DOHH2 (cell line): ENCODE measurements at regions not wholly inside any gene's neighbourhood (a gene's known extent, or its start where the extent isn't known, plus 50 kb on each side); places are given as distances from the start of the nearest gene placed in this dataset.
A peak's percentile ranks its signal among the peaks of the same experiment; 100 is the strongest.

Source experiments
- H3F3A ChIP-seq: fragments of 200-600 bp; sonication (generic), shearing (Covaris generic); 2 replicates; pipeline ENCODE4 v1.6.0; 2016; ENCODE audit warnings: antibody characterized with exemption, mild to moderate bottlenecking; ENCODE audit not compliant: control insufficient read depth, insufficient read depth
- H3K27ac ChIP-seq: fragments of 200-600 bp; sonication (generic); 2 replicates; pipeline ENCODE4 v1.5.1; 2014; ENCODE audit warnings: low read depth, mild to moderate bottlenecking, low read length, moderate library complexity
- H3K27me3 ChIP-seq: fragments of 200-600 bp; sonication (generic); 2 replicates; pipeline ENCODE4 v1.6.1; 2014; ENCODE audit warnings: mild to moderate bottlenecking, low read length, mixed read lengths; ENCODE audit not compliant: control insufficient read depth
- H3K36me3 ChIP-seq: fragments of 200-600 bp; sonication (generic); 2 replicates; pipeline ENCODE4 v1.6.1; 2014; ENCODE audit warnings: mild to moderate bottlenecking, low read length, moderate library complexity, mixed read lengths; ENCODE audit not compliant: control insufficient read depth
- H3K4me1 ChIP-seq: fragments of 200-600 bp; sonication (generic); 2 replicates; pipeline ENCODE4 v1.6.1; 2014; ENCODE audit warnings: mild to moderate bottlenecking, low read length, mixed read lengths; ENCODE audit not compliant: control insufficient read depth
- H3K4me2 ChIP-seq: fragments of 200-600 bp; sonication (generic); 2 replicates; pipeline ENCODE4 v1.6.0; 2014; ENCODE audit warnings: mild to moderate bottlenecking, low read length, moderate library complexity
- H3K4me3 ChIP-seq: fragments of 200-600 bp; sonication (generic); 2 replicates; pipeline ENCODE4 v1.5.1; 2014; ENCODE audit warnings: mild to moderate bottlenecking, low read length, mixed read lengths
- H3K79me2 ChIP-seq: fragments of 200-600 bp; sonication (generic); 2 replicates; pipeline ENCODE4 v1.6.1; 2014; ENCODE audit warnings: mild to moderate bottlenecking, low read length, mixed read lengths; ENCODE audit not compliant: control insufficient read depth
- H3K9me2 ChIP-seq: fragments of 200-600 bp; sonication (generic); replicated peaks from 2 replicates; pipeline ENCODE4 v1.6.1; 2014; ENCODE audit warnings: mild to moderate bottlenecking, low read length, mixed read lengths; ENCODE audit not compliant: control insufficient read depth
- H3K9me3 ChIP-seq: fragments of 200-600 bp; sonication (generic); 2 replicates; pipeline ENCODE4 v1.6.1; 2014; ENCODE audit warnings: antibody characterized with exemption, low read length, mixed read lengths; ENCODE audit not compliant: control insufficient read depth, insufficient read depth
- H4K20me1 ChIP-seq: fragments of 200-600 bp; sonication (generic); 2 replicates; pipeline ENCODE4 v1.6.0; 2014; ENCODE audit warnings: low read depth, mild to moderate bottlenecking, antibody characterized with exemption, low read length, moderate library complexity; ENCODE audit not compliant: control insufficient read depth, insufficient read depth
- EZH2phosphoT487 ChIP-seq: fragments of 200-600 bp; sonication (generic); IDR thresholded peaks from 2 replicates; pipeline ENCODE4 v1.6.1; 2017; ENCODE audit warnings: borderline replicate concordance, mild to moderate bottlenecking, antibody characterized with exemption, low read length, moderate library complexity, mixed read lengths
- TF ChIP-seq, protein P1 (sequence below): fragments of 200-600 bp; sonication (generic); IDR thresholded peaks from one replicate; pipeline ENCODE4 v1.5.1; 2014; ENCODE audit warnings: antibody characterized with exemption, mild to moderate bottlenecking, low read depth, low read length; ENCODE audit not compliant: poor library complexity, severe bottlenecking

DNA sequence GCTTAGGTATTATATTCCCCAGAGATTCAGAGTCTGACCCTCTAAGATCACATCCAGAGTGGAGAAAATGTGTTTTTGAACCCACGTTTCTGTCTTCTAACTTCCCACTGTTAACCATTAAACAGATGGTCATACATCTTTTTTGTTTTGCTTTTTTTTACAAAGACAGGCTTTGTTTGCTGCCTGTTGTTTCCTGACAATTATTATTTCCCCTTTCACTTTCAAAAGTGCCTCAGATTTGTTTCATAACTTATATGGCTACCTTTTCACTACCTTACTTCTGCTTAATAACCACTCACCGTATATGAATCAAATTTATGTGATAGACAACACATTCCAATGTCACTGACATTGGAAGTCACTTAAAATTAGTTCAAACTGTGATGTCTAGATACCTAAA lies 142.2 kb downstream of the HS3ST1 start:
- Histone ChIP-seq H3K4me2 (peak overlapping the region; percentile 28), H3K9me3 (peaks cover 12% of the 10 kb centered on the region), H3F3A (no peaks in the 10 kb centered on the region), H3K36me3 (no peaks in the 10 kb centered on the region), H4K20me1 (no peaks in the 10 kb centered on the region), H3K4me3 (no peak overlapping the region), H3K27me3 (no peaks in the 10 kb centered on the region), H3K79me2 (no peaks in the 10 kb centered on the region), H3K27ac (no peak overlapping the region), H3K4me1 (peaks cover 12% of the 10 kb centered on the region), H3K9me2 (no peaks in the 10 kb centered on the region)
- TF ChIP-seq EZH2phosphoT487, result no peak
- TF ChIP-seq, protein P1, sequence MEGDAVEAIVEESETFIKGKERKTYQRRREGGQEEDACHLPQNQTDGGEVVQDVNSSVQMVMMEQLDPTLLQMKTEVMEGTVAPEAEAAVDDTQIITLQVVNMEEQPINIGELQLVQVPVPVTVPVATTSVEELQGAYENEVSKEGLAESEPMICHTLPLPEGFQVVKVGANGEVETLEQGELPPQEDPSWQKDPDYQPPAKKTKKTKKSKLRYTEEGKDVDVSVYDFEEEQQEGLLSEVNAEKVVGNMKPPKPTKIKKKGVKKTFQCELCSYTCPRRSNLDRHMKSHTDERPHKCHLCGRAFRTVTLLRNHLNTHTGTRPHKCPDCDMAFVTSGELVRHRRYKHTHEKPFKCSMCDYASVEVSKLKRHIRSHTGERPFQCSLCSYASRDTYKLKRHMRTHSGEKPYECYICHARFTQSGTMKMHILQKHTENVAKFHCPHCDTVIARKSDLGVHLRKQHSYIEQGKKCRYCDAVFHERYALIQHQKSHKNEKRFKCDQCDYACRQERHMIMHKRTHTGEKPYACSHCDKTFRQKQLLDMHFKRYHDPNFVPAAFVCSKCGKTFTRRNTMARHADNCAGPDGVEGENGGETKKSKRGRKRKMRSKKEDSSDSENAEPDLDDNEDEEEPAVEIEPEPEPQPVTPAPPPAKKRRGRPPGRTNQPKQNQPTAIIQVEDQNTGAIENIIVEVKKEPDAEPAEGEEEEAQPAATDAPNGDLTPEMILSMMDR, result no peak

DNA sequence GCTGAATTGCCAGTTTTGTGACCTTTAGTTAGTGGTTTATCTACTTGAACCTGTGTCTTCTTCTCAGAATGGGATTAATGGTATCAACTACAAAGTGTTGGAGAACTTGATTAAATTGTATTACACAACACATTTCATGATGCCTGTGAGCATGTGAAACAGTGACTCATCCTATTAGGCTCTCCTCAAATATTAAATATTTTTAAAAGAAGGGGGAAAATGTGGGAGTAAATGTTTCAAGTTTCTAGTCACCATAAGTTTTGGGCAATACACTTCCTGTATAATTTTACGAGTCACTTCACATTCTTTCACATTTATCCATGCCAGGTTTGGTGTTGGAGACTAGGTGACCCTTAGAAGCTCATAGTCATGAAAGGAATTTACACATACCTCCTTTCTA lies 147.0 kb downstream of the HS3ST1 start:
- no peaks in the 10 kb centered on the region for H3K9me2 ChIP-seq
- H3K4me2 ChIP-seq, result no peak overlapping the region
- H3K4me1 ChIP-seq, result peaks cover 8% of the 10 kb centered on the region
- TF ChIP-seq, protein P1, result no peak
- no peak for TF ChIP-seq EZH2phosphoT487
- peaks cover 12% of the 10 kb centered on the region for H3K9me3 ChIP-seq
- H3K4me3 ChIP-seq, result no peak overlapping the region
- no peaks in the 10 kb centered on the region for H3F3A ChIP-seq
- H3K27me3 ChIP-seq, result 0 out of 2 replicates have a peak, but pooled peaks cover 2% of the 10 kb centered on the region
- no peak overlapping the region for H3K27ac ChIP-seq
- H4K20me1 ChIP-seq, result no peaks in the 10 kb centered on the region
- H3K36me3 ChIP-seq, result no peaks in the 10 kb centered on the region
- H3K79me2 ChIP-seq, result no peaks in the 10 kb centered on the region

DNA sequence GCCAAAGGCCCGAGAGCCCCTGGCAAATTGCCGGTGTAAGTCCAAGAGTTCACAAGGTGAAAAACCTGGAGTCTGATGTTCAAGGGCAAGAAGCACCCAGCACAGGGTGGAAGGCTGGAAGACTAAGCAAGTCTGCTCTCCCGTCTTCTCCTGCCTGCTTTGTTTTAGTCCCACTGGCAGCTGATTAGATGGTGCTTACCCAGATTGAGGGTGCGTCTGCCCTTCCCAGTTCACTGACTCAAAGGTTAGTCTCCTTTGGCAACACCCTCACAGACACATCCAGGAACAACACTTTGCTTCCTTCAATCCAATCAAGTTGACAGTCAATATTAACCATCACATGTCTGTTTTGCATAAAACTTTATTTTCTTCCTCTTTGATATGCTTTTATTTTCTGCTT lies 157.4 kb downstream of the HS3ST1 start:
- Histone ChIP-seq H3K27ac (no peak overlapping the region), H3K4me2 (no peak overlapping the region), H3K9me3 (peaks cover 5% of the 10 kb centered on the region; the same call in 1 of the 2 replicates), H3K4me3 (no peak overlapping the region), H3K4me1 (no peaks in the 10 kb centered on the region), H3K36me3 (no peaks in the 10 kb centered on the region), H3K9me2 (no peaks in the 10 kb centered on the region), H3K27me3 (no peaks in the 10 kb centered on the region), H3K79me2 (no peaks in the 10 kb centered on the region), H4K20me1 (no peaks in the 10 kb centered on the region), H3F3A (no peaks in the 10 kb centered on the region)
- TF ChIP-seq, protein P1, result no peak
- no peak for TF ChIP-seq EZH2phosphoT487
